ENCODE measurements at regions not wholly inside any gene's neighbourhood (a gene's known extent, or its start where the extent isn't known, plus 50 kb on each side); places are given as distances from the start of the nearest gene placed in this dataset.

- DNase-seq (ENCODE audit: extremely low spot score, unreplicated experiment): no peak
- no peaks in the 10 kb centered on the region for H3K4me1 Mint-ChIP-seq (ENCODE audit: unreplicated experiment)
- peaks cover 9% of the 10 kb centered on the region for H3K27me3 Mint-ChIP-seq (ENCODE audit: unreplicated experiment)
- H3K9me3 Mint-ChIP-seq (ENCODE audit: unreplicated experiment): no peaks in the 10 kb centered on the region
- no peaks in the 10 kb centered on the region for H3K36me3 Mint-ChIP-seq (ENCODE audit: unreplicated experiment)
- H3K27ac Mint-ChIP-seq (ENCODE audit: unreplicated experiment): no peak overlapping the region
- H3K4me3 Mint-ChIP-seq (ENCODE audit: unreplicated experiment): no peak overlapping the region
- TF ChIP-seq CTCF (IDR thresholded peaks at IDR 0.05): no peak
Observed at GRCh38 chr5:81884871-81885270, 87.0 kb upstream of the ATG10 start.

- H3K36me3 Mint-ChIP-seq (ENCODE audit: unreplicated experiment): no peaks in the 10 kb centered on the region
- H3K27me3 Mint-ChIP-seq (ENCODE audit: unreplicated experiment): peaks cover 17% of the 10 kb centered on the region
- H3K4me3 Mint-ChIP-seq (ENCODE audit: unreplicated experiment): no peak overlapping the region
- no peaks in the 10 kb centered on the region for H3K9me3 Mint-ChIP-seq (ENCODE audit: unreplicated experiment)
- no peak for TF ChIP-seq CTCF (IDR thresholded peaks at IDR 0.05)
- no peak for DNase-seq (ENCODE audit: extremely low spot score, unreplicated experiment)
- no peaks in the 10 kb centered on the region for H3K4me1 Mint-ChIP-seq (ENCODE audit: unreplicated experiment)
- no peak overlapping the region for H3K27ac Mint-ChIP-seq (ENCODE audit: unreplicated experiment)
Observed at GRCh38 chr5:81883371-81883770, 88.5 kb upstream of the ATG10 start.

DNA sequence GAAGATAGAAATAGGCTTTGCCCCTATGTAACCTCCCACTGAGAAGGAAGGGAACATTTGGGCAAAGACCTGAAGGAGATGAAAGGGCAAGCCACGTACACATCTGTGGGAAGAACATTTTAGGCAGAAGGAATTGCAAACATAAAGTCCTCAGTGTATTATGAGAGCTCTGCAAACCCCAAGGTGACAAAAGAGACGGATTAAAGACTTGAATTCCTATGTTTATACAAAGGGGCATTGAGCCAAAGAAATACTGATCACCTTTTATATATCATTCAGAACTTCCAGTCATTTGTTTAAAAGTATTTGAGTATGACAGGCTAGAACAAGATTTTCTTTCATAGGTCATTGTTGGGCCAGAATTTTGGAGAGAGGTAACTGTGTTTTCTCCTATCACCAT is 90.2 kb upstream of the ATG10 start:
- no peaks in the 10 kb centered on the region for H3K4me1 Mint-ChIP-seq (ENCODE audit: unreplicated experiment)
- no peaks in the 10 kb centered on the region for H3K9me3 Mint-ChIP-seq (ENCODE audit: unreplicated experiment)
- DNase-seq (ENCODE audit: extremely low spot score, unreplicated experiment): no peak
- peaks cover 27% of the 10 kb centered on the region for H3K27me3 Mint-ChIP-seq (ENCODE audit: unreplicated experiment)
- TF ChIP-seq CTCF (IDR thresholded peaks at IDR 0.05): no peak
- H3K27ac Mint-ChIP-seq (ENCODE audit: unreplicated experiment): no peak overlapping the region
- H3K36me3 Mint-ChIP-seq (ENCODE audit: unreplicated experiment): no peaks in the 10 kb centered on the region
- H3K4me3 Mint-ChIP-seq (ENCODE audit: unreplicated experiment): no peak overlapping the region

GRCh38 chr5:81879936-81880335 is 91.9 kb upstream of the ATG10 start:
- Mint-ChIP-seq H3K36me3 (ENCODE audit: unreplicated experiment) (no peaks in the 10 kb centered on the region), H3K27me3 (ENCODE audit: unreplicated experiment) (peaks cover 27% of the 10 kb centered on the region), H3K9me3 (ENCODE audit: unreplicated experiment) (no peaks in the 10 kb centered on the region), H3K4me1 (ENCODE audit: unreplicated experiment) (no peaks in the 10 kb centered on the region), H3K4me3 (ENCODE audit: unreplicated experiment) (no peak overlapping the region), H3K27ac (ENCODE audit: unreplicated experiment) (no peak overlapping the region)
- no peak for DNase-seq (ENCODE audit: extremely low spot score, unreplicated experiment)
- TF ChIP-seq CTCF (IDR thresholded peaks at IDR 0.05): no peak

DNA sequence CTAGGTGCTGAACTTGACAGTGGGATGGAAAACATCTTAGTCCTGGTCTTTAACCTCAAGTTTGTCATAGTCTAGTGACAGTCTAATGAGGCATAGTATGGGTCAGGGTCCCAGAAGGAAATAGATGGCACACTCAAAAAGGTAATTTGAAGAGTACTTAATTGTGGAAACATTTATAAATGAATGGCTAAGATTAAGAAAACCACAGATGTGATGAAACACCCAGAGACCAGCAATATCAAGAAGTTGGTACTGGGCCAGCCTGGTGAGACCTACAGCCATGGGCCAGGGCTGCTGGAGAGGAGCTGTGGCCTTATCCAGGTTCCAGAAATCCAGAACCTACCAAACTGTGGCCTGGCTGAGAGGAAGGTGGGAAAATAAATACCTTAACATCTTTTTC is 93.5 kb upstream of the ATG10 start:
- Mint-ChIP-seq H3K4me3 (ENCODE audit: unreplicated experiment) (no peak overlapping the region), H3K4me1 (ENCODE audit: unreplicated experiment) (no peaks in the 10 kb centered on the region), H3K36me3 (ENCODE audit: unreplicated experiment) (no peaks in the 10 kb centered on the region), H3K27me3 (ENCODE audit: unreplicated experiment) (peaks cover 27% of the 10 kb centered on the region), H3K27ac (ENCODE audit: unreplicated experiment) (no peak overlapping the region), H3K9me3 (ENCODE audit: unreplicated experiment) (no peaks in the 10 kb centered on the region)
- DNase-seq (ENCODE audit: extremely low spot score, unreplicated experiment): no peak
- no peak for TF ChIP-seq CTCF (IDR thresholded peaks at IDR 0.05)

Data from osteocyte (in vitro differentiated cells).